Spleen (tissue), 11 donors: ENCODE measurements at regions not wholly inside any gene's neighbourhood (a gene's known extent, or its start where the extent isn't known, plus 50 kb on each side); places are given as distances from the start of the nearest gene placed in this dataset.

Experiments used
- DNase-seq: peaks from one replicate; pipeline ENCODE4 v3.0.0-alpha.2; 2020
- H3K27ac ChIP-seq, 8 donors: fragments of 200-600 bp; sonication (generic) in 7 of 8; 1 replicate in 4 of 8; 2 replicates in 4 of 8; pipeline versions ENCODE4 v1.5.0 to v1.8.0; 2016 to 2021; ENCODE audit warnings: inconsistent platforms in 4 of 8, mild to moderate bottlenecking in 4 of 8, moderate library complexity in 1 of 8
- H3K27me3 ChIP-seq, 7 donors: fragments of 200-600 bp; sonication (generic) in 6 of 7; replicated peaks in 1 of 7; 1 replicate in 4 of 7; 2 replicates in 3 of 7; pipeline versions ENCODE4 v1.5.0 to v1.8.0; 2016 to 2021; ENCODE audit warnings: inconsistent platforms in 3 of 7, mild to moderate bottlenecking in 1 of 7
- H3K36me3 ChIP-seq, 6 donors: fragments of 200-600 bp; sonication (generic) in 5 of 6; 1 replicate in 4 of 6; 2 replicates in 2 of 6; pipeline versions ENCODE4 v1.5.0 to v1.8.0; 2016 to 2021; ENCODE audit warnings: inconsistent platforms in 2 of 6
- H3K4me1 ChIP-seq, 6 donors: fragments of 200-600 bp; sonication (generic) in 5 of 6; 1 replicate in 3 of 6; 2 replicates in 3 of 6; pipeline versions ENCODE4 v1.5.0 to v1.8.0; 2016 to 2021; ENCODE audit warnings: inconsistent platforms in 3 of 6
- H3K4me3 ChIP-seq, 8 donors: fragments of 200-600 bp; sonication (generic) in 7 of 8; 1 replicate in 4 of 8; 2 replicates in 4 of 8; pipeline versions ENCODE4 v1.5.0 to v1.8.0; 2016 to 2021; ENCODE audit warnings: inconsistent platforms in 4 of 8, mild to moderate bottlenecking in 4 of 8, moderate library complexity in 2 of 8
- H3K9me3 ChIP-seq, 8 donors: fragments of 200-600 bp; sonication (generic) in 7 of 8; 1 replicate in 4 of 8; 2 replicates in 4 of 8; pipeline versions ENCODE4 v1.5.0 to v1.8.0; 2016 to 2021; ENCODE audit warnings: inconsistent platforms in 4 of 8
- POLR2A ChIP-seq, 3 donors: fragments of 450-650 bp; IDR thresholded peaks; one replicate each; pipeline ENCODE4 v1.5.1; 2017; ENCODE audit warnings: antibody characterized with exemption in 3 of 3, mild to moderate bottlenecking in 1 of 3
- POLR2AphosphoS5 ChIP-seq, 3 donors: sonication (generic); formaldehyde crosslinking; IDR thresholded peaks; one replicate each; pipeline ENCODE4 v1.5.1; 2017; ENCODE audit warnings: antibody characterized with exemption in 3 of 3
- WGBS, 5 donors: extraction: QIAGEN DNeasy Blood & Tissue Kit in 3 of 5; methylation state at CpG; one replicate each; pipeline versions ENCODE4 v1.1.5 to v1.1.7; 2013 to 2018; 5-methylcytosine and 5-hydroxymethylcytosine counted together
- intact Hi-C: fragments of 100-400 bp; cut with DNase I; formaldehyde crosslinking; loops from one replicate; pipeline ENCODE4 v1.15.0; 2023; ENCODE audit warnings: low total_unique reads
- TF ChIP-seq, protein P1 (sequence below), 11 experiments: fragments of 200-600 bp in 7 of 11; fragments of 450-650 bp in 4 of 11; sonication (generic) in 4 of 11; IDR thresholded peaks in 8 of 11; conservative IDR thresholded peaks in 3 of 11; 1 replicate in 7 of 11; 2 replicates in 4 of 11; pipeline versions ENCODE4 v1.4.0 to v1.8.0; 2016 to 2021; ENCODE audit warnings: antibody characterized with exemption in 11 of 11, inconsistent platforms in 4 of 11, mild to moderate bottlenecking in 1 of 11
- donor health status: healthy with polysubstance abuse.
- donor health status: DM: no; HTN: no; CAD: no; lungs with moderate emphysema.
- donor health status: DM: no; HTN: no; CAD: no.
- donor health status: Bipolar disorder and iron deficiency.
- donor health status: healthy.
- donor health status: DM: no; HTN: no; CAD: no.
- donor health status: DM: yes; HTN: yes; CAD: no.

DNA sequence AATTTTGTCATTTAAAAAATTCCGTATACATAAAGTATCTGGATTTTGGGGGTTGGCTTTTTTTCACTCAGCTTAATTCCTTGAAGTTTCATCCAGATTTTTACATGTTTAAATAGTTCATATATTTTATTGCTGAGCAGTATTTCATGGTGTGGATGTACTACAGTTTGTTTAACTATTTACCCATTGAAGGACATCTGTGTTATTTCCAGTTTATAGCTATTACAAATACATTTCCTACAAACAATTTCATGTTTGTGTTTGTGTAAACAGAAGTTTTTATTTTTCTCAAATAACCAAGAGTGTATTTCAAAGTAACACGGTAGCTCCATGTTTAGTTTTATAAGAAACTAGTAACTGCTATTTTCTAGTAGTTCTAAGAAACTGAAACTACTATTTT, 299.7 kb upstream of the ANO3 start:
- TF ChIP-seq POLR2AphosphoS5 (IDR thresholded peaks at IDR 0.05) (no peak), POLR2A (IDR thresholded peaks at IDR 0.05) (no peak)
- TF ChIP-seq, protein P1, sequence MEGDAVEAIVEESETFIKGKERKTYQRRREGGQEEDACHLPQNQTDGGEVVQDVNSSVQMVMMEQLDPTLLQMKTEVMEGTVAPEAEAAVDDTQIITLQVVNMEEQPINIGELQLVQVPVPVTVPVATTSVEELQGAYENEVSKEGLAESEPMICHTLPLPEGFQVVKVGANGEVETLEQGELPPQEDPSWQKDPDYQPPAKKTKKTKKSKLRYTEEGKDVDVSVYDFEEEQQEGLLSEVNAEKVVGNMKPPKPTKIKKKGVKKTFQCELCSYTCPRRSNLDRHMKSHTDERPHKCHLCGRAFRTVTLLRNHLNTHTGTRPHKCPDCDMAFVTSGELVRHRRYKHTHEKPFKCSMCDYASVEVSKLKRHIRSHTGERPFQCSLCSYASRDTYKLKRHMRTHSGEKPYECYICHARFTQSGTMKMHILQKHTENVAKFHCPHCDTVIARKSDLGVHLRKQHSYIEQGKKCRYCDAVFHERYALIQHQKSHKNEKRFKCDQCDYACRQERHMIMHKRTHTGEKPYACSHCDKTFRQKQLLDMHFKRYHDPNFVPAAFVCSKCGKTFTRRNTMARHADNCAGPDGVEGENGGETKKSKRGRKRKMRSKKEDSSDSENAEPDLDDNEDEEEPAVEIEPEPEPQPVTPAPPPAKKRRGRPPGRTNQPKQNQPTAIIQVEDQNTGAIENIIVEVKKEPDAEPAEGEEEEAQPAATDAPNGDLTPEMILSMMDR (IDR thresholded peaks at IDR 0.05 in 8 of 11, conservative IDR thresholded peaks at IDR 0.05 in 3 of 11), result no peak
- no peaks in the 10 kb centered on the region for H3K27me3 ChIP-seq
- H3K4me1 ChIP-seq, result no peaks in the 10 kb centered on the region
- DNase-seq, result no peak
- H3K9me3 ChIP-seq, result no peaks in the 10 kb centered on the region
- H3K27ac ChIP-seq, result no peak overlapping the region
- intact Hi-C loops, result no loop called here
- no peaks in the 10 kb centered on the region for H3K36me3 ChIP-seq
- H3K4me3 ChIP-seq, result no peak overlapping the region
- WGBS, 5 donors, result 37 to 44% (median 42%) methylated on average over 2 of the region's 2 CpGs

DNA sequence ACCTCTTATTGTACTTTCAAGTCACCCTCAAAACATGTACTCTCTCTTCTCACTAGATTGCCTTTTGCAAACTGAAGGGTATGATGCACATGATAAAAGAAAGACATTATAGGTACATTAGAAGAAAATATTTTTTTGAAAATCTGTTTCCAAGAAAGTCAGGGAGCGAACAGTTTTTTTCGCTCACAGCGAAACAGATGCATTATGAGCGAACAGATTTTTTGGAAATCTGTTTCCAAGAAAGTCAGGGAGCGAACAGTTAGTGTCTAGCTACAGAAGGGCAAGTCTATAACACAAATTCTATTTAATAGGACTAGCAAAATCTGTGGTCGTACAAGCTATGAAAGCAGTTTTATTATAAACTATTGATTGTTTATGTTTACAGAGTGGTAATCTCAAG, 296.2 kb upstream of the ANO3 start:
- WGBS, 5 donors, result 77 to 93% (median 90%) methylated on average over 5 to 6 of the region's 6 CpGs
- Histone ChIP-seq H3K4me3 (no peak overlapping the region), H3K36me3 (no peaks in the 10 kb centered on the region), H3K9me3 (no peaks in the 10 kb centered on the region), H3K4me1 (no peaks in the 10 kb centered on the region), H3K27me3 (no peaks in the 10 kb centered on the region), H3K27ac (no peak overlapping the region)
- intact Hi-C loops, result no loop called here
- DNase-seq, result no peak
- TF ChIP-seq, protein P1 (IDR thresholded peaks at IDR 0.05 in 8 of 11, conservative IDR thresholded peaks at IDR 0.05 in 3 of 11), result no peak
- TF ChIP-seq POLR2A (IDR thresholded peaks at IDR 0.05) (no peak), POLR2AphosphoS5 (IDR thresholded peaks at IDR 0.05) (no peak)

- Histone ChIP-seq H3K27me3 (no peaks in the 10 kb centered on the region), H3K36me3 (no peaks in the 10 kb centered on the region), H3K4me3 (no peak overlapping the region), H3K9me3 (no peaks in the 10 kb centered on the region), H3K4me1 (no peaks in the 10 kb centered on the region), H3K27ac (no peak overlapping the region)
- intact Hi-C loops, result no loop called here
- 66 to 85% (median 74%) methylated on average over 2 of the region's 2 CpGs for WGBS, 5 donors
- TF ChIP-seq, protein P1 (IDR thresholded peaks at IDR 0.05 in 8 of 11, conservative IDR thresholded peaks at IDR 0.05 in 3 of 11), result no peak
- TF ChIP-seq POLR2A (IDR thresholded peaks at IDR 0.05) (no peak), POLR2AphosphoS5 (IDR thresholded peaks at IDR 0.05) (no peak)
- no peak for DNase-seq
Measured at GRCh38 chr11:26037716-26038115, 294.2 kb upstream of the ANO3 start.

GRCh38 chr11:26040339-26040738, 291.6 kb upstream of the ANO3 start:
- TF ChIP-seq, protein P1 (IDR thresholded peaks at IDR 0.05 in 8 of 11, conservative IDR thresholded peaks at IDR 0.05 in 3 of 11), result no peak
- no peak for TF ChIP-seq POLR2A (IDR thresholded peaks at IDR 0.05)
- no peak for TF ChIP-seq POLR2AphosphoS5 (IDR thresholded peaks at IDR 0.05)
- WGBS, 5 donors, result 59 to 64% (median 63%) methylated on average over 3 of the region's 3 CpGs
- Histone ChIP-seq H3K27ac (no peak overlapping the region), H3K27me3 (no peaks in the 10 kb centered on the region), H3K9me3 (no peaks in the 10 kb centered on the region), H3K4me1 (no peaks in the 10 kb centered on the region), H3K36me3 (no peaks in the 10 kb centered on the region), H3K4me3 (no peak overlapping the region)
- no peak for DNase-seq
- intact Hi-C loops, result no loop called here
